ENCODE measurements at regions not wholly inside any gene's neighbourhood (a gene's known extent, or its start where the extent isn't known, plus 50 kb on each side); places are given as distances from the start of the nearest gene placed in this dataset.
A peak's percentile ranks its signal among the peaks of the same experiment; 100 is the strongest.

- DNase-seq (ENCODE audit: low read depth) = peak; percentile 10
- TF ChIP-seq, protein P1, sequence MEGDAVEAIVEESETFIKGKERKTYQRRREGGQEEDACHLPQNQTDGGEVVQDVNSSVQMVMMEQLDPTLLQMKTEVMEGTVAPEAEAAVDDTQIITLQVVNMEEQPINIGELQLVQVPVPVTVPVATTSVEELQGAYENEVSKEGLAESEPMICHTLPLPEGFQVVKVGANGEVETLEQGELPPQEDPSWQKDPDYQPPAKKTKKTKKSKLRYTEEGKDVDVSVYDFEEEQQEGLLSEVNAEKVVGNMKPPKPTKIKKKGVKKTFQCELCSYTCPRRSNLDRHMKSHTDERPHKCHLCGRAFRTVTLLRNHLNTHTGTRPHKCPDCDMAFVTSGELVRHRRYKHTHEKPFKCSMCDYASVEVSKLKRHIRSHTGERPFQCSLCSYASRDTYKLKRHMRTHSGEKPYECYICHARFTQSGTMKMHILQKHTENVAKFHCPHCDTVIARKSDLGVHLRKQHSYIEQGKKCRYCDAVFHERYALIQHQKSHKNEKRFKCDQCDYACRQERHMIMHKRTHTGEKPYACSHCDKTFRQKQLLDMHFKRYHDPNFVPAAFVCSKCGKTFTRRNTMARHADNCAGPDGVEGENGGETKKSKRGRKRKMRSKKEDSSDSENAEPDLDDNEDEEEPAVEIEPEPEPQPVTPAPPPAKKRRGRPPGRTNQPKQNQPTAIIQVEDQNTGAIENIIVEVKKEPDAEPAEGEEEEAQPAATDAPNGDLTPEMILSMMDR (IDR thresholded peaks at IDR 0.05; ENCODE audit: insufficient read depth, low read depth, low read length, missing control alignments) = peak; percentile 36
- no peak overlapping the region for H3K4me3 ChIP-seq (ENCODE audit: low read depth, low read length)
Measured at GRCh38 chr20:51326201-51326819, 216.2 kb downstream of the NFATC2 start.

GRCh38 chr20:51322164-51322707 is 220.3 kb downstream of the NFATC2 start:
- DNase-seq (ENCODE audit: low read depth) = no peak
- TF ChIP-seq, protein P1 (IDR thresholded peaks at IDR 0.05; ENCODE audit: insufficient read depth, low read depth, low read length, missing control alignments) = no peak
- H3K4me3 ChIP-seq (ENCODE audit: low read depth, low read length) = no peak overlapping the region

DNA sequence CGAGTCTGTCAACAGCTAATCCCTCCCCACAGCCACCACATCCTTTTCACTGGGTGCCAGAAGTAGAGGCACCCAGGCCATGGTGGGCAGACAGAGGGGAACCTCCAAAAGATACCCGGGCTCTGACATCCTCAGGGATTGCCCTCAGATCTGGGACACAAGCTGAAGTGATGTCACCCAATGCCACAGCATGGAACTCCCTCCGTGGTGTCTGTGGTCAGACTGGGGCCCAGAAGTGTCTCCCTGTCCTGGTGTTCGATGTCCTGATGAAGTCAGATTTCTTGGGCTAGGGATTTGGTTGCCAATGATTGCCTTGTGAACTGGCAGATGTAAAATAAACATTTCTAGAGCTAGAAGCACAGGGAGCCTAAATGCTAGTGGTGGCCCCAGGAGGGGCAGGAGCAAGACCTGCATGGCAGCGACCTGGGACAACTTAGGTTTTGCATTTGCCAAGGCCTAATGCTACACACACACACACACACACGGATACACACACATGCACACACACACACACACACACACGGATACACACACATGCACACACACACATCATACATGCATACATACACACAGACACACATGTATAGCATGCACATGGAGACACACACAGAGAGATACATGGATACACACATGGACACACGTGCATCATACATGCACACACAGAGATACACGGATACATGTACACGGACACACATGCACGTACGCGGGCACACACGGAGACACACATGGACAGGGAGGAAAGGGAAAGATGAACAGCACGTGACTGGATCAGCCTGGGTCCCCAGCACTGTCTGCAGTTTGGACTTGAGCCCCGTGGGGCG is 221.0 kb downstream of the NFATC2 start:
- no peak for DNase-seq (ENCODE audit: low read depth)
- H3K4me3 ChIP-seq (ENCODE audit: low read depth, low read length) = no peak overlapping the region
- TF ChIP-seq, protein P1 (IDR thresholded peaks at IDR 0.05; ENCODE audit: insufficient read depth, low read depth, low read length, missing control alignments) = no peak

DNA sequence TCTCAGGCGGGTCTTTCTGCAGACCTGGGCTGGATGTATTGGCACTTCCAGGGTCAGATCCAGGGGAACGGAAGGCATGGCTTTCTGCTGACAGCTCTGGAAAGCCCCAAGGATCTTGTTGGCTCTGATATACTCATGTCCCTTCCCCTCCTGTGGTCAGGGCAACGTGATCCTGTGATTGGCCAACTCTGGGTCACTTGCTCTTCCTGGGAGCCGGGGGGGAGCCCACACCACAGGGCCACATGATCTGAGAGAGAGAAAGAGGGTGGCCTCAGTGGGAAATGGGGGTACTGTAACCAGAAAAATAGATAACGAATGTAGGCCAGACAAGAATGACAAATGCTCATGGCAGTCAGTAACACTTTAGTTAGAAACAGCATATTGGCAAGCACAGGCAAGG is 223.0 kb downstream of the NFATC2 start:
- TF ChIP-seq, protein P1 (IDR thresholded peaks at IDR 0.05; ENCODE audit: insufficient read depth, low read depth, low read length, missing control alignments) = no peak
- H3K4me3 ChIP-seq (ENCODE audit: low read depth, low read length) = no peak overlapping the region
- DNase-seq (ENCODE audit: low read depth) = no peak

GRCh38 chr20:51318058-51318949 is 224.2 kb downstream of the NFATC2 start:
- peak; percentile 10 for DNase-seq (ENCODE audit: low read depth)
- H3K4me3 ChIP-seq (ENCODE audit: low read depth, low read length) = no peak overlapping the region
- TF ChIP-seq, protein P1 (IDR thresholded peaks at IDR 0.05; ENCODE audit: insufficient read depth, low read depth, low read length, missing control alignments) = peak; percentile 39

GRCh38 chr20:51315390-51315789 is 227.1 kb downstream of the NFATC2 start:
- no peak overlapping the region for H3K4me3 ChIP-seq (ENCODE audit: low read depth, low read length)
- TF ChIP-seq, protein P1 (IDR thresholded peaks at IDR 0.05; ENCODE audit: insufficient read depth, low read depth, low read length, missing control alignments) = no peak
- no peak for DNase-seq (ENCODE audit: low read depth)

All from GM12865 (cell line).